Body of pancreas (tissue), 4 donors: ENCODE measurements at regions not wholly inside any gene's neighbourhood (a gene's known extent, or its start where the extent isn't known, plus 50 kb on each side); places are given as distances from the start of the nearest gene placed in this dataset.

Experiments used
- ATAC-seq: fragments of 150-250 bp; one replicate; pipeline ENCODE4 v1.9.1; 2016
- DNase-seq, 4 donors: peaks; one replicate each; pipeline ENCODE4 v3.0.0-alpha.2; 2019
- H3K27ac ChIP-seq, 4 donors: fragments of 200-600 bp; sonication (generic); 1 replicate in 3 of 4; 2 replicates in 1 of 4; pipeline versions ENCODE4 v1.5.1 to v1.6.1; 2016 to 2019; ENCODE audit warnings: mild to moderate bottlenecking in 1 of 4, mixed read lengths in 1 of 4, moderate library complexity in 1 of 4
- H3K27me3 ChIP-seq, 2 donors: fragments of 200-600 bp; sonication (generic); one replicate each; pipeline ENCODE4 v1.6.0; 2016; ENCODE audit warnings: mild to moderate bottlenecking in 1 of 2
- H3K36me3 ChIP-seq, 2 donors: fragments of 200-600 bp; sonication (generic); replicated peaks in 1 of 2; 2 replicates each; pipeline ENCODE4 v1.5.1; 2016; ENCODE audit warnings: low read depth in 2 of 2; ENCODE audit not compliant: insufficient read depth in 1 of 2
- H3K4me1 ChIP-seq: fragments of 200-600 bp; sonication (generic); one replicate; pipeline ENCODE4 v1.6.0; 2016
- H3K4me3 ChIP-seq, 2 donors: fragments of 200-600 bp; sonication (generic); 1 replicate in 1 of 2; 2 replicates in 1 of 2; pipeline ENCODE4 v1.5.1; 2016 to 2019
- H3K9me3 ChIP-seq, 3 donors: fragments of 200-600 bp; sonication (generic); 1 replicate in 2 of 3; 2 replicates in 1 of 3; pipeline ENCODE4 v1.5.1; 2016
- POLR2A ChIP-seq, 3 donors: fragments of 450-650 bp; IDR thresholded peaks; one replicate each; pipeline ENCODE4 v1.6.1; 2016; ENCODE audit warnings: antibody characterized with exemption in 3 of 3, mild to moderate bottlenecking in 2 of 3
- WGBS, 2 donors: methylation state at CpG; one replicate each; pipeline ENCODE4 v1.1.5; 2017; 5-methylcytosine and 5-hydroxymethylcytosine counted together
- intact Hi-C: fragments of 100-400 bp; cut with DNase I; formaldehyde crosslinking; loops from one replicate; pipeline ENCODE4 v1.15.1; 2023
- TF ChIP-seq, protein P1 (sequence below), 7 experiments: fragments of 450-650 bp in 4 of 7; fragments of 200-600 bp in 3 of 7; sonication (generic) in 3 of 7; IDR thresholded peaks; one replicate each; pipeline ENCODE4 v1.5.1; 2016 to 2019; ENCODE audit warnings: antibody characterized with exemption in 7 of 7

DNA sequence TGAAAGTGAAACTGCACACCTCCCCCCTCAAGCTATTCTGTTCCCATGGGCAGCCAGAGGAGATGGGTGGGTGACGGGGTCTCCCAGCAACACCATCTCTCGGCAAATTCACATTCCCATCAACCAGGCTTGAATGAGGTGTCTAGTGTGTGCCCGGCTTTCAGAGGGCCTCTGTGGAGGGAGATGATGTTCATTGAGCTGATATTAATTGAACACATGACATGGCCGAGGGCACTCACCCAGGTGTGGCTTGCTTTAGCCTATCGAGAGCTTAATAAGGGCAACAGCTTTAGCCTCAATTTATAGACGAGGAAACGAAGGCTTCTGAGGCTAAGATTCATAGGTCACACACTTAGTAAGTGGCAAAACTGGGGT lies 288.0 kb downstream of the UACA start:
- intact Hi-C loops, result loop anchor here (10.0 kb wide), 1 partner anchor 61 kb away; no protein-coding TSS in a partner anchor

DNA sequence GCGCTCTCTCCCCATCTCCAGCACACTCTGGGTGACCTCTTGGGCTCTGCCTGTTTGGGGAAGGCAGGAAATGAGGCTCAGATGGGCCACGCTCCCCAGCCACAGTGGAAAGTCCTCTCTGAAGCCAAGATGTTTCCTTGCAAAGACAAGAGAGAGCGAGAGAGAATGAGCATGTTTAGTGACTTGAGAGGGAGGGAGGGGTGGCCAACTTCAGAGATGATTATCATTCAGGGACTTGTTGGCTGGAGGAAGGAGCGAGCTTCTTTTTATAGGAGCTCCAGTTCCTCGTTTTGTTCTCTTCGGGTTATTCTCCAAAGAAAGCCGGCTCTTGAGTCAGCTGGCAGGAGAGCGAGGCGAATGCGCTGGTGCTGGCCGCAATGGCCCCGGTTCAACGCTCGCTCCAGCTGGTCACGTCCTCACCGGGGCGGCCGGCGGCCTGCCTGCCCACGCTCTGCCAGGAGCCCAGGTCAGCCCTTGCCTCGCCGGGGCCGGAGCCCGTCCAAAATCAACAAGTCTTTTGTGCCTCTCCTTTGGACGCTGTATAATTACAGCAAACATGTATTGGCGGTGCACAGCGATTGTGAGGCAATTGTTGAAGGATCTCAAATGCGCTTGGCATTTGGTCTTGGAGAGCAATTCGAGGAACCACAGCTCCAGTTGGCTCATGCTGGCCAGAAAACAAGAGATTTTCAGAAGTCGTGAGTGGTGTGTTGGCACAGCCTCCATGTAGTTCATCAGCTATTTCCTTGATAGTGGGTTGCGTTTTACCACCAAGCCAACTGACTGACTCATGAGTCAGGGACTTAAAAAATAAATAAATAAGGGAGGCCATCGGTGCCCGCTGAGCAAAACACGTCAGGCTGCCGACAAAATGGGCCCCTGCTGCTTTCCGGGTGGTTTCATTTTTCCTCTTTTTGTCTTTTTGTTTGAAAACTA lies 288.6 kb downstream of the UACA start:
- WGBS, 2 donors, result 59 to 75% methylated on average over 32 to 36 of the region's 36 CpGs
- ATAC-seq (peak; percentile 47), DNase-seq (peak in 2 of 4 donors; percentile 39 to 56)
- H3K27ac ChIP-seq, result peak overlapping the region in 2 of 4 donors; percentile 53 to 64
- no peaks in the 10 kb centered on the region for H3K4me1 ChIP-seq
- no peaks in the 10 kb centered on the region for H3K27me3 ChIP-seq
- intact Hi-C loops, result loop anchor here (10.0 kb wide), 1 partner anchor 60 kb away; no protein-coding TSS in a partner anchor
- H3K4me3 ChIP-seq, result no peak overlapping the region
- no peaks in the 10 kb centered on the region for H3K9me3 ChIP-seq
- no peaks in the 10 kb centered on the region for H3K36me3 ChIP-seq
- TF ChIP-seq POLR2A (IDR thresholded peaks at IDR 0.05), result no peak
- TF ChIP-seq, protein P1, sequence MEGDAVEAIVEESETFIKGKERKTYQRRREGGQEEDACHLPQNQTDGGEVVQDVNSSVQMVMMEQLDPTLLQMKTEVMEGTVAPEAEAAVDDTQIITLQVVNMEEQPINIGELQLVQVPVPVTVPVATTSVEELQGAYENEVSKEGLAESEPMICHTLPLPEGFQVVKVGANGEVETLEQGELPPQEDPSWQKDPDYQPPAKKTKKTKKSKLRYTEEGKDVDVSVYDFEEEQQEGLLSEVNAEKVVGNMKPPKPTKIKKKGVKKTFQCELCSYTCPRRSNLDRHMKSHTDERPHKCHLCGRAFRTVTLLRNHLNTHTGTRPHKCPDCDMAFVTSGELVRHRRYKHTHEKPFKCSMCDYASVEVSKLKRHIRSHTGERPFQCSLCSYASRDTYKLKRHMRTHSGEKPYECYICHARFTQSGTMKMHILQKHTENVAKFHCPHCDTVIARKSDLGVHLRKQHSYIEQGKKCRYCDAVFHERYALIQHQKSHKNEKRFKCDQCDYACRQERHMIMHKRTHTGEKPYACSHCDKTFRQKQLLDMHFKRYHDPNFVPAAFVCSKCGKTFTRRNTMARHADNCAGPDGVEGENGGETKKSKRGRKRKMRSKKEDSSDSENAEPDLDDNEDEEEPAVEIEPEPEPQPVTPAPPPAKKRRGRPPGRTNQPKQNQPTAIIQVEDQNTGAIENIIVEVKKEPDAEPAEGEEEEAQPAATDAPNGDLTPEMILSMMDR (IDR thresholded peaks at IDR 0.05), result no peak

More for the DNA sequence above, 288.0 kb downstream of the UACA start:
- TF ChIP-seq, protein P1 (IDR thresholded peaks at IDR 0.05), result no peak
- no peak for TF ChIP-seq POLR2A (IDR thresholded peaks at IDR 0.05)
- Histone ChIP-seq H3K9me3 (no peaks in the 10 kb centered on the region), H3K36me3 (no peaks in the 10 kb centered on the region), H3K27me3 (no peaks in the 10 kb centered on the region), H3K27ac (peak overlapping the region in 2 of 4 donors; percentile 53 to 64), H3K4me1 (no peaks in the 10 kb centered on the region), H3K4me3 (no peak overlapping the region)
- ATAC-seq, result no peak
- WGBS, 2 donors, result 72 to 76% methylated on average over 6 to 7 of the region's 7 CpGs
- DNase-seq, result no peak

DNA sequence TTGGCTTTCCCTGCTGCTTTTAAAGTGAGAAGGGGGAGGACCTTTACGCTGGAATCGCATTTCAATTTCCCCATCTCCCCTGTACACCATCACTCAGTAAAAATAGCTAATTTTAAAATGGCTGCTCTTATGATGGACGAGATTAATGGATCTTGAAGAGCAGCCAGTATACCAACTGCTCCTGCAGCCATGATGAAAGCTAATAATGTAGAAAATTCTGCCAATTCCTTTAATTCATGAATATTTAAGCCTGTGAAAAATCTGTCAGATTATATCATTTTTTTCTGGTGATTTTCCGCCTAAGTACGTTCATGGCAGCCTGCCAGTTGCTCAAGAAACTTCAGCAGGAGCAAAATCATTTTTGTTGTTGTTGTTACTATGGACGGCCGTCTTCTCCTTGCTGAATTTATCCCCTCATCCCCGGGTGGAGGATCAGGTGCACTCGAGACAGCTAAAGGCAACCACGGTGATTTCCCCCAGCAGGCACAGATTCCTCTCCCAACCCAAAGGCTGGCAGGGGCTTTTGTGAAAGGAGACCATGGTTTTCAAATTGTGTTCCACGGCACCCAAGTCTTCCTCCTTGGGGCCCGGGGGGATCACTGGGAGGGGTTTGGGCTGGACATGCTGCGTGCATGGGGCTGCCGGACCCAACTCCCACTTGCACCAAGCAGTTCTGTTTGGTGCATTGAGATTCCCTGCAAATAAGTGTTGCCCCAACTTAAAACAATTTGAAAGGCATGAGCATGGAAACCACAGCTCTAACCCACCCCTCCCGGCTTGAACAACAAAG lies 289.6 kb downstream of the UACA start:
- intact Hi-C loops, result loop anchor here (10.0 kb wide), 1 partner anchor 59 kb away; no protein-coding TSS in a partner anchor
- no peak overlapping the region for H3K4me3 ChIP-seq
- H3K9me3 ChIP-seq, result no peaks in the 10 kb centered on the region
- H3K36me3 ChIP-seq, result no peaks in the 10 kb centered on the region
- no peaks in the 10 kb centered on the region for H3K27me3 ChIP-seq
- no peaks in the 10 kb centered on the region for H3K4me1 ChIP-seq
- H3K27ac ChIP-seq, result peak overlapping the region in 1 of 4 donors; percentile 64
- DNase-seq, result no peak
- 41 to 57% methylated on average over 11 to 15 of the region's 15 CpGs for WGBS, 2 donors
- TF ChIP-seq, protein P1 (IDR thresholded peaks at IDR 0.05), result no peak
- no peak for TF ChIP-seq POLR2A (IDR thresholded peaks at IDR 0.05)
- no peak for ATAC-seq

DNA sequence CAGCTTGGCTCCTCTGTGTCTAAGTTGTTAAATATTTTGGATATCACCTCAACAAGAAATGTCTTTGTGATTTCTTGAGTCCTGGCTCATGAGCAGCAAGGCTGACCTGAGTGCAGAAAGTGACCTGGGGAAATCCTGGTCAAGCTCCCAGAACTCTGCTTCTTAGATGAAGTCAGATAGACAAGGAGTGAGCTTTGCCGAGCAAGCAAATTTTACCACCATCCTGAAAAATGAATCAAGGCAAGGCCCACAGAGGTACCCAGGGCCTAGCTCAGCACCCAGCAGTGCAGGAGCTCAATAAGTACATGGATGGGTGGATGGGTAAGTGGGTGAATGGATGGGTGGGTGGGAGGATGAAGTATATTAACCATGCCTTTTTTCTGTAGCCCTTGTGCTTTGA lies 291.8 kb downstream of the UACA start:
- H3K4me1 ChIP-seq, result no peaks in the 10 kb centered on the region
- H3K4me3 ChIP-seq, result no peak overlapping the region
- ATAC-seq (no peak), DNase-seq (no peak)
- H3K9me3 ChIP-seq, result no peaks in the 10 kb centered on the region
- 40 to 48% methylated on average over 1 of the region's 1 CpG for WGBS, 2 donors
- no peaks in the 10 kb centered on the region for H3K36me3 ChIP-seq
- H3K27me3 ChIP-seq, result no peaks in the 10 kb centered on the region
- H3K27ac ChIP-seq, result no peak overlapping the region
- intact Hi-C loops, result loop anchor here (10.0 kb wide), 1 partner anchor 57 kb away; no protein-coding TSS in a partner anchor
- TF ChIP-seq POLR2A (IDR thresholded peaks at IDR 0.05), result no peak
- TF ChIP-seq, protein P1 (IDR thresholded peaks at IDR 0.05), result no peak
